HCT116 (cell line): ENCODE measurements at regions not wholly inside any gene's neighbourhood (a gene's known extent, or its start where the extent isn't known, plus 50 kb on each side); places are given as distances from the start of the nearest gene placed in this dataset.

Source experiments
- EZH2phosphoT487 ChIP-seq: fragments of 200-600 bp; IDR thresholded peaks from 2 replicates; pipeline ENCODE4 v1.6.1; 2018; ENCODE audit warnings: antibody characterized with exemption, borderline replicate concordance
- SRF ChIP-seq: IDR thresholded peaks from 2 replicates; pipeline ENCODE4 v1.6.1; 2012; ENCODE audit warnings: low read depth

- TF ChIP-seq SRF (no peak), EZH2phosphoT487 (no peak)
Measured at GRCh38 chr9:12464400-12464799, 228.8 kb upstream of the TYRP1 start.
